OCI-LY1 (cell line): ENCODE measurements at regions not wholly inside any gene's neighbourhood (a gene's known extent, or its start where the extent isn't known, plus 50 kb on each side); places are given as distances from the start of the nearest gene placed in this dataset.
"Not testable (repeated sequence)": the region's sequence is repeated elsewhere in the genome, so short reads cannot be mapped to it uniquely, and the experiment has no call there.

ENCODE experiments used
- H2AFZ ChIP-seq: fragments of 200-600 bp; sonication (generic), shearing (Covaris generic); 2 replicates; pipeline ENCODE4 v1.6.0; 2014; ENCODE audit warnings: antibody characterized with exemption, mild to moderate bottlenecking, low read length
- H3F3A ChIP-seq: fragments of 200-600 bp; sonication (generic), shearing (Covaris generic); 2 replicates; pipeline ENCODE4 v1.6.0; 2014; ENCODE audit warnings: mild to moderate bottlenecking, antibody characterized with exemption, low read length, moderate library complexity; ENCODE audit not compliant: insufficient read depth
- H3K27ac ChIP-seq: fragments of 200-600 bp; sonication (generic); 2 replicates; pipeline ENCODE4 v1.5.1; 2014; ENCODE audit warnings: low read length, mixed run types, mild to moderate bottlenecking, low read depth; ENCODE audit not compliant: poor library complexity, severe bottlenecking
- H3K27me3 ChIP-seq: fragments of 200-600 bp; sonication (generic); 2 replicates; pipeline ENCODE4 v1.6.0; 2014; ENCODE audit warnings: antibody characterized with exemption, mild to moderate bottlenecking, low read length, moderate library complexity; ENCODE audit not compliant: insufficient read depth
- H3K36me3 ChIP-seq: fragments of 200-600 bp; sonication (generic); 2 replicates; pipeline ENCODE4 v1.6.1; 2014; ENCODE audit warnings: mild to moderate bottlenecking, antibody characterized with exemption, low read length, moderate library complexity, mixed read lengths; ENCODE audit not compliant: insufficient read depth
- H3K4me1 ChIP-seq: fragments of 200-600 bp; sonication (generic); 2 replicates; pipeline ENCODE4 v1.5.1; 2014; ENCODE audit warnings: mild to moderate bottlenecking, low read length, moderate library complexity; ENCODE audit not compliant: insufficient read depth, severe bottlenecking
- H3K4me2 ChIP-seq: fragments of 200-600 bp; sonication (generic), shearing (Covaris generic); 2 replicates; pipeline ENCODE4 v1.6.1; 2014; ENCODE audit warnings: low read length
- H3K4me3 ChIP-seq: fragments of 200-600 bp; sonication (generic); 2 replicates; pipeline ENCODE4 v1.5.1; 2014; ENCODE audit warnings: low read length, low read depth, mild to moderate bottlenecking, mixed read lengths; ENCODE audit not compliant: poor library complexity, severe bottlenecking
- H3K79me2 ChIP-seq: fragments of 200-600 bp; shearing (Covaris generic); 2 replicates; pipeline ENCODE4 v1.6.1; 2016; ENCODE audit warnings: mixed run types, low read length, mixed read lengths; ENCODE audit not compliant: insufficient read depth
- H3K9ac ChIP-seq: fragments of 200-600 bp; sonication (generic), shearing (Covaris generic); 2 replicates; pipeline ENCODE4 v1.6.1; 2014; ENCODE audit warnings: mild to moderate bottlenecking, low read length, mixed read lengths
- H3K9me2 ChIP-seq: fragments of 200-600 bp; sonication (generic), shearing (Covaris generic); 2 replicates; pipeline ENCODE4 v1.6.1; 2014; ENCODE audit warnings: low read depth, mild to moderate bottlenecking, low read length, mixed read lengths
- H3K9me3 ChIP-seq: fragments of 200-600 bp; shearing (Covaris generic); 2 replicates; pipeline ENCODE4 v1.6.1; 2014; ENCODE audit warnings: low read length, mixed read lengths
- H4K20me1 ChIP-seq: fragments of 200-600 bp; sonication (generic), shearing (Covaris generic); 2 replicates; pipeline ENCODE4 v1.6.0; 2016; ENCODE audit warnings: mild to moderate bottlenecking, low read length; ENCODE audit not compliant: insufficient read depth
- CTCF ChIP-seq: fragments of 200-600 bp; sonication (generic), shearing (Covaris generic); IDR thresholded peaks from 2 replicates; pipeline ENCODE4 v1.5.1; 2017; ENCODE audit warnings: mild to moderate bottlenecking, antibody characterized with exemption, low read length, moderate library complexity, mixed read lengths
- EZH2 ChIP-seq: fragments of 200-600 bp; sonication (generic), shearing (Covaris generic); IDR thresholded peaks from 2 replicates; pipeline ENCODE4 v1.8.0; 2017; ENCODE audit warnings: borderline replicate concordance, mixed run types, mild to moderate bottlenecking, antibody characterized with exemption, low read length, moderate library complexity, mixed read lengths

- no peaks in the 10 kb centered on the region for H3K36me3 ChIP-seq
- no peaks in the 10 kb centered on the region for H3K27me3 ChIP-seq
- H3K9me2 ChIP-seq: no peaks in the 10 kb centered on the region
- H3K4me1 ChIP-seq: no peaks in the 10 kb centered on the region
- no peak overlapping the region for H3K27ac ChIP-seq
- H3K4me2 ChIP-seq: no peak overlapping the region
- no peaks in the 10 kb centered on the region for H3K9me3 ChIP-seq
- no peak overlapping the region for H3K4me3 ChIP-seq
- no peak overlapping the region for H3K9ac ChIP-seq
- H4K20me1 ChIP-seq: no peaks in the 10 kb centered on the region
- no peaks in the 10 kb centered on the region for H3K79me2 ChIP-seq
- no peak overlapping the region for H2AFZ ChIP-seq
- no peaks in the 10 kb centered on the region for H3F3A ChIP-seq
- TF ChIP-seq CTCF (no peak), EZH2 (no peak)
Measured at GRCh38 chr21:15127437-15127836, 62.6 kb upstream of the NRIP1 start.

- Histone ChIP-seq H3K4me3 (no peak overlapping the region), H3K27me3 (no peaks in the 10 kb centered on the region), H3K36me3 (no peaks in the 10 kb centered on the region), H3K9me3 (no peaks in the 10 kb centered on the region), H3K9me2 (no peaks in the 10 kb centered on the region), H3K79me2 (no peaks in the 10 kb centered on the region), H4K20me1 (no peaks in the 10 kb centered on the region), H3K27ac (no peak overlapping the region), H3K9ac (no peak overlapping the region), H2AFZ (no peak overlapping the region), H3K4me2 (no peak overlapping the region), H3F3A (no peaks in the 10 kb centered on the region), H3K4me1 (no peaks in the 10 kb centered on the region)
- no peak for TF ChIP-seq CTCF
- no peak for TF ChIP-seq EZH2
Measured at GRCh38 chr21:15128267-15128666, 63.5 kb upstream of the NRIP1 start.

- not testable (repeated sequence) for H3K4me2 ChIP-seq, H3K27ac ChIP-seq, H3F3A ChIP-seq, H4K20me1 ChIP-seq, H2AFZ ChIP-seq, H3K27me3 ChIP-seq, H3K36me3 ChIP-seq, H3K9me3 ChIP-seq, H3K4me3 ChIP-seq, H3K9ac ChIP-seq, H3K4me1 ChIP-seq, H3K79me2 ChIP-seq, H3K9me2 ChIP-seq
Measured at GRCh38 chr21:15128714-15129113, 63.9 kb upstream of the NRIP1 start.

GRCh38 chr21:15130326-15130725 is 65.5 kb upstream of the NRIP1 start:
- no peak overlapping the region for H3K4me2 ChIP-seq
- no peaks in the 10 kb centered on the region for H3K27me3 ChIP-seq
- no peak overlapping the region for H3K27ac ChIP-seq
- no peaks in the 10 kb centered on the region for H4K20me1 ChIP-seq
- H3K36me3 ChIP-seq: no peaks in the 10 kb centered on the region
- no peaks in the 10 kb centered on the region for H3F3A ChIP-seq
- TF ChIP-seq CTCF (no peak), EZH2 (no peak)
- H3K4me3 ChIP-seq: no peak overlapping the region
- H3K4me1 ChIP-seq: no peaks in the 10 kb centered on the region
- no peaks in the 10 kb centered on the region for H3K79me2 ChIP-seq
- H3K9me3 ChIP-seq: no peaks in the 10 kb centered on the region
- no peaks in the 10 kb centered on the region for H3K9me2 ChIP-seq
- H2AFZ ChIP-seq: no peak overlapping the region
- no peak overlapping the region for H3K9ac ChIP-seq
